Liver (tissue), 8 donors: ENCODE measurements at regions not wholly inside any gene's neighbourhood (a gene's known extent, or its start where the extent isn't known, plus 50 kb on each side); places are given as distances from the start of the nearest gene placed in this dataset.

Source experiments
- DNase-seq: peaks from one replicate; pipeline ENCODE4 v3.0.0-alpha.2; 2017; ENCODE audit warnings: low spot score
- H3K27ac ChIP-seq, 2 donors: one replicate each; pipeline ENCODE4 v1.7.0; 2013; ENCODE audit warnings: inconsistent platforms in 2 of 2, low read length in 2 of 2, control low read depth in 1 of 2, low read depth in 1 of 2, mild to moderate bottlenecking in 1 of 2
- H3K27me3 ChIP-seq, 4 donors: one replicate each; pipeline versions ENCODE4 v1.6.1 to v1.7.0; 2013; ENCODE audit warnings: low read length in 3 of 4, inconsistent platforms in 1 of 4, mild to moderate bottlenecking in 1 of 4, moderate library complexity in 1 of 4; ENCODE audit not compliant: control insufficient read depth in 4 of 4, insufficient read depth in 4 of 4
- H3K36me3 ChIP-seq, 4 donors: one replicate each; pipeline versions ENCODE4 v1.6.1 to v1.7.0; 2013; ENCODE audit warnings: low read length in 3 of 4, mild to moderate bottlenecking in 3 of 4, low read depth in 1 of 4, moderate library complexity in 1 of 4; ENCODE audit not compliant: control insufficient read depth in 4 of 4, insufficient read depth in 3 of 4
- H3K4me1 ChIP-seq, 4 donors: one replicate each; pipeline versions ENCODE4 v1.6.1 to v1.7.0; 2013; ENCODE audit warnings: low read length in 3 of 4, mild to moderate bottlenecking in 3 of 4, moderate library complexity in 1 of 4; ENCODE audit not compliant: control insufficient read depth in 4 of 4, insufficient read depth in 4 of 4
- H3K4me3 ChIP-seq, 3 donors: one replicate each; pipeline versions ENCODE4 v1.6.1 to v1.7.0; 2013; ENCODE audit warnings: low read length in 3 of 3, control low read depth in 1 of 3, low read depth in 1 of 3, mild to moderate bottlenecking in 1 of 3
- H3K9ac ChIP-seq, 2 donors: one replicate each; pipeline ENCODE4 v1.7.0; 2013; ENCODE audit warnings: low read length in 2 of 2, mild to moderate bottlenecking in 2 of 2, moderate library complexity in 2 of 2, control low read depth in 1 of 2, low read depth in 1 of 2
- H3K9me3 ChIP-seq, 4 donors: one replicate each; pipeline versions ENCODE4 v1.6.1 to v1.7.0; 2013; ENCODE audit warnings: low read length in 3 of 4; ENCODE audit not compliant: control insufficient read depth in 4 of 4
- ATF3 ChIP-seq: IDR thresholded peaks from 2 replicates; pipeline ENCODE4 v1.6.1; 2016; ENCODE audit warnings: antibody characterized with exemption
- CTCF ChIP-seq: fragments of 150-350 bp; IDR thresholded peaks from 2 replicates; pipeline ENCODE4 v1.5.1; 2017; ENCODE audit warnings: improper control_type of control experiment, low read depth, low read length; ENCODE audit not compliant: missing input control
- EGR1 ChIP-seq, 2 donors: IDR thresholded peaks; 2 replicates each; pipeline ENCODE4 v1.6.1; 2016 to 2018; ENCODE audit warnings: antibody characterized with exemption in 2 of 2, low read depth in 2 of 2
- FOXA1 ChIP-seq: IDR thresholded peaks from 2 replicates; pipeline ENCODE4 v1.6.1; 2016; ENCODE audit warnings: antibody characterized with exemption
- FOXA2 ChIP-seq: IDR thresholded peaks from 2 replicates; pipeline ENCODE4 v1.6.1; 2016; ENCODE audit warnings: antibody characterized with exemption
- GABPA ChIP-seq, 2 donors: IDR thresholded peaks in 1 of 2; conservative IDR thresholded peaks in 1 of 2; 2 replicates each; pipeline ENCODE4 v1.6.1; 2016; ENCODE audit warnings: antibody characterized with exemption in 2 of 2, mild to moderate bottlenecking in 1 of 2, moderate library complexity in 1 of 2
- HNF4A ChIP-seq, 2 donors: conservative IDR thresholded peaks; 2 replicates each; pipeline ENCODE4 v1.6.1; 2016; ENCODE audit warnings: antibody characterized with exemption in 2 of 2, mild to moderate bottlenecking in 2 of 2
- HNF4G ChIP-seq: IDR thresholded peaks from 2 replicates; pipeline ENCODE4 v1.6.1; 2016; ENCODE audit warnings: antibody characterized with exemption
- JUND ChIP-seq, 2 donors: IDR thresholded peaks; 2 replicates each; pipeline ENCODE4 v1.6.1; 2016; ENCODE audit warnings: antibody characterized with exemption in 2 of 2
- MAX ChIP-seq: IDR thresholded peaks from 2 replicates; pipeline ENCODE4 v1.6.1; 2016; ENCODE audit warnings: antibody characterized with exemption
- NR2F2 ChIP-seq: IDR thresholded peaks from 2 replicates; pipeline ENCODE4 v1.6.1; 2016; ENCODE audit warnings: antibody characterized with exemption
- RAD21 ChIP-seq, 2 donors: IDR thresholded peaks; 2 replicates each; pipeline ENCODE4 v1.6.1; 2016; ENCODE audit warnings: antibody characterized with exemption in 2 of 2, mild to moderate bottlenecking in 2 of 2
- REST ChIP-seq: IDR thresholded peaks from 2 replicates; pipeline ENCODE4 v1.6.1; 2016; ENCODE audit warnings: antibody characterized with exemption, mild to moderate bottlenecking
- SP1 ChIP-seq: IDR thresholded peaks from 2 replicates; pipeline ENCODE4 v1.6.1; 2018; ENCODE audit warnings: antibody characterized with exemption, mild to moderate bottlenecking
- TAF1 ChIP-seq: conservative IDR thresholded peaks from 2 replicates; pipeline ENCODE4 v1.6.1; 2016; ENCODE audit warnings: antibody characterized with exemption, mild to moderate bottlenecking
- YY1 ChIP-seq: IDR thresholded peaks from 2 replicates; pipeline ENCODE4 v1.6.1; 2016; ENCODE audit warnings: antibody characterized with exemption, mild to moderate bottlenecking
- ZBTB33 ChIP-seq: IDR thresholded peaks from 2 replicates; pipeline ENCODE4 v1.6.1; 2016; ENCODE audit warnings: antibody characterized with exemption
- WGBS: extraction: QIAGEN DNeasy Blood & Tissue Kit; methylation state at CpG from one replicate; pipeline ENCODE4 v1.1.7; 2013; 5-methylcytosine and 5-hydroxymethylcytosine counted together
- donor health status: healthy.
- donor health status: healthy.
- donor health status: healthy.
- donor health status: healthy.
- donor health status: healthy.

GRCh38 chr18:78643004-78643403, 336.6 kb upstream of the SALL3 start (continued):
- TF ChIP-seq ZBTB33 (no peak), FOXA2 (no peak)

GRCh38 chr18:78643981-78644380, 335.6 kb upstream of the SALL3 start:
- Histone ChIP-seq H3K9ac (no peak overlapping the region), H3K36me3 (no peaks in the 10 kb centered on the region), H3K27me3 (no peaks in the 10 kb centered on the region), H3K4me3 (no peak overlapping the region), H3K9me3 (no peaks in the 10 kb centered on the region), H3K4me1 (no peaks in the 10 kb centered on the region), H3K27ac (no peak overlapping the region)
- TF ChIP-seq NR2F2 = no peak
- no peak for TF ChIP-seq ATF3
- TF ChIP-seq EGR1 (IDR thresholded peaks at IDR 0.05; ENCODE audit: low read depth in 2 of 2) = no peak
- no peak for TF ChIP-seq REST
- TF ChIP-seq HNF4A (conservative IDR thresholded peaks at IDR 0.05) = no peak
- no peak for TF ChIP-seq MAX
- TF ChIP-seq HNF4G = no peak
- DNase-seq = no peak
- 88% methylated on average over 14 of the region's 14 CpGs for WGBS

GRCh38 chr18:78645216-78645615, 334.4 kb upstream of the SALL3 start:
- 92% methylated on average over 20 of the region's 20 CpGs for WGBS
- Histone ChIP-seq H3K4me3 (no peak overlapping the region), H3K27me3 (no peaks in the 10 kb centered on the region), H3K36me3 (no peaks in the 10 kb centered on the region), H3K4me1 (no peaks in the 10 kb centered on the region), H3K27ac (no peak overlapping the region), H3K9ac (no peak overlapping the region), H3K9me3 (no peaks in the 10 kb centered on the region)
- DNase-seq = no peak
- TF ChIP-seq FOXA2 (no peak), CTCF (no peak), ATF3 (no peak), FOXA1 (no peak), JUND (IDR thresholded peaks at IDR 0.05) (no peak), RAD21 (IDR thresholded peaks at IDR 0.05) (no peak), REST (no peak), MAX (no peak), SP1 (no peak), NR2F2 (no peak), TAF1 (no peak), HNF4G (no peak), EGR1 (IDR thresholded peaks at IDR 0.05; ENCODE audit: low read depth in 2 of 2) (no peak), YY1 (no peak), GABPA (IDR thresholded peaks at IDR 0.05 in 1 of 2, conservative IDR thresholded peaks at IDR 0.05 in 1 of 2) (no peak)
